GM18868 (cell line): ENCODE measurements at regions not wholly inside any gene's neighbourhood (a gene's known extent, or its start where the extent isn't known, plus 50 kb on each side); places are given as distances from the start of the nearest gene placed in this dataset.
"Not testable (repeated sequence)": the region's sequence is repeated elsewhere in the genome, so short reads cannot be mapped to it uniquely, and the experiment has no call there.

ENCODE experiments used
- ATAC-seq: cut with Tn5 transposase; IDR thresholded peaks from one replicate; pipeline ENCODE4 v1.9.1; 2021; ENCODE audit warnings: mild to moderate bottlenecking, moderate library complexity; ENCODE audit not compliant: unreplicated experiment

DNA sequence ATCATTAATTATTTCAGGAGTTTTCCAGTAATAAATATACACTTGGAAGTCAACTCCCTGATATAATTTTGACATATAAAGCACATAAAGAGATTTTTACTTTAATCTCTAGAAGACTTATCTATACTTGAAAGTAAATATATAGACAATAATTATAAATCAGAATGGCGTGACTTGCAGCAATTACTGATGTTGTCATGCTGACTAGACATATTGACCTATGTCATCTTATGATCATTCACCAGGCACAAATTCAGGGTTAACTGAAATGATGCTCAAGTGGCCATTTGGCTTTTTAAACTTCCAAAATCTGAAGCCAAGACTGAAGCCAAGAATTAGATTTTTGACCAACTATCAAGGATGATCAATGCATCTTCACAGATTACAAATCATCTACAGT, 192.2 kb downstream of the MCHR2 start:
- no peak for ATAC-seq

DNA sequence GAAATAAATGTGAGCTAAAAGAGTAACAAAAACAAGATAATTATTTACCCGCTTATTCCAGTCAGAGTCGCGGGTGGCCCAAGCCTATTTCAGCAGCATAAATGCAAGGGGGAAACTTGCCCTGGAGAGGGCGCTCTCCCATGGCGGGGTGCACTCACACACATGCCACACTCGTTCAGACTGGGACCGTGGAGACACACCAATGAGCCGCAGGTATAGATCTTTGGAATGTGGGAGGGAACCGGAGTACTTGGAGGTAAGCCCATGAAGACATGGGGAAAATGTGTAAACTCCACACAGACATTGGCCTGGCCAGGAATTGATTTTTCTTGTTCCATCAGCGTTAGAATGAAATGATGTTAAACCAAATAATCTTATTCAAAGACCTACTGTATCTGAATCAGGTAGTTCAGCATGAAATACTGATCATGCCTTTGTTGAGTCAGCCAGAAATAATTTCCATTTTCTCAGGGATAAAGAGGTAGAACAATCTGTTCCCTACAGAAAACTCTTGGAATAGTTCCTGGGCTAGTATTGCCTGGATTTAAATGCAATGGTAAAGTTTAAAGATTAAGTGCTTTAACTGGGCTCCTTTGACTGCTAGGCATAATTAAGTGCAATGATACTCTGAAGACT, 191.5 kb downstream of the MCHR2 start:
- no peak for ATAC-seq

GRCh38 chr6:99808992-99809391, 185.0 kb downstream of the MCHR2 start:
- ATAC-seq, result no peak

DNA sequence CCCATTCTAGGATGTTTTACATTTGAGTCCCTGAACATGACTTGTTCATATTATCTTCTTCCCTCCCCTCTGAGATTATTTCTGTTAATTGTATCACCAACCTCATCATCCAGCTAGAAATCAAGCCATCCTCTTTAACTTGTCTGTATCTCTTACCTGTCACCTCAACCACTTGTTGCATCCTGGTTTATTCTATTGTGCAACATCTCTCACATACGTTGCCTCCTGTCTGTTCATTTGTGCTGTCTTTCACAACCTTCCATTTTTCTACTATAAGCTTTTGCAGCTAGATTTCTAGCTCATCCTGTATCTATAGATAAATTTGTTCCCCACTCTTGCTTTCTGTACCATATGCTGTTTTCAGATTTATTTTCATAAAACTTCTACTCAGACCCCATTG, 183.7 kb downstream of the MCHR2 start:
- no peak for ATAC-seq

DNA sequence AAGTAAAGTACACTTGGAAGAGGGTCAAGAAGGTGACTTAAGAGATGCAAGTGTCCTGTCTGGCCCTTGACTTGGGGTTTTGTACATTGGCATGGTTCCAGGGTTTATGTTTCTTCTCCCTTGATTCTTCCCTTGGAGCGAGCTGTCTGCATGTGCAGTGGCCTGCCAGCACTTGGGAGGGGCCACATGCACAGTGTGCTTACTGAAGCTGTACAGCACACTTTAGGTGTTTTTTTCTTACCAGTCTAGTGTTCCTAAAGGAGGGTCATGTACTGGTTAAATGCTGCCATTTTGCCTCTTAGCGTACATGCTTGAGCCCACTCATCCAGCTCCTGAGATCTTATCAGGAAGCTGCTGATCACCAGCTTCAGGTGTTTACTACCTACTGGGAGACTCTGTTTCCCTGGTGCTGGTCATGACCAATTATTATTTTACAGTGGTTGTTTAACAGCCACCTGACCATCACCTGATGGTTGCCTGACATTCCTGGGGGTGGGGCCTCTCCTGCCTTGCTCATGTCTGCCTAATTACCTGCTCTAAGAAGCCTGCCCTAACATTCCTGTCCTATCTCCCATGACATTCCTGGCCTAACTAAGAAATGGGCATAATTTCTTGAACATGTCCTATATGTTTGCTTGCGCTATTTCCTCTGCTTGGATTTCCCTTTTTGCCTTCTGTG, 182.9 kb downstream of the MCHR2 start:
- ATAC-seq, result no peak

GRCh38 chr6:99811636-99812035, 182.4 kb downstream of the MCHR2 start:
- no peak for ATAC-seq

- no peak for ATAC-seq
Measured at GRCh38 chr6:99813565-99813964, 180.5 kb downstream of the MCHR2 start.

- no peak for ATAC-seq
Measured at GRCh38 chr6:99814230-99814928, 179.6 kb downstream of the MCHR2 start.

GRCh38 chr6:99816795-99817194, 177.2 kb downstream of the MCHR2 start:
- ATAC-seq, result no peak

- ATAC-seq, result no peak
Measured at GRCh38 chr6:99818161-99818560, 175.9 kb downstream of the MCHR2 start.

DNA sequence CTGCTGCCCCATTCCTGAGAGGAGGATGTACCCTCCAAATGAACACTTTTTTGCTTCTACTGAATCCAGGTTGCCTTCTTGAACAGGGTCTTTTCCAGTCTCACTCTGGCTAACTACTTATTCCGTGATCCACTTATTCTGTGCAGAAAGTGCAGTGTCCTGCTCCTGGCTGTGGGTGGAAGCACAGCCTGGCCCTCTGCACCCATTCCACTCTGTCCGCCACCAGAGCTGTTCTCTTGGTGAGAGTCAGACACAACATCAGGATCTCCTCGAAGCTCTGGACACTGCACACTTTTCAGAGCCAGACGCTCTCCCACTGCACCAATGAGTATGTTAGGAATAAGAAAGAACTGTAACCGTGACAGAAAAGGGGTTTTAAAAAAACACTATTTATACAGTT, 174.2 kb downstream of the MCHR2 start:
- no peak for ATAC-seq

GRCh38 chr6:99821164-99821563, 172.9 kb downstream of the MCHR2 start:
- no peak for ATAC-seq

DNA sequence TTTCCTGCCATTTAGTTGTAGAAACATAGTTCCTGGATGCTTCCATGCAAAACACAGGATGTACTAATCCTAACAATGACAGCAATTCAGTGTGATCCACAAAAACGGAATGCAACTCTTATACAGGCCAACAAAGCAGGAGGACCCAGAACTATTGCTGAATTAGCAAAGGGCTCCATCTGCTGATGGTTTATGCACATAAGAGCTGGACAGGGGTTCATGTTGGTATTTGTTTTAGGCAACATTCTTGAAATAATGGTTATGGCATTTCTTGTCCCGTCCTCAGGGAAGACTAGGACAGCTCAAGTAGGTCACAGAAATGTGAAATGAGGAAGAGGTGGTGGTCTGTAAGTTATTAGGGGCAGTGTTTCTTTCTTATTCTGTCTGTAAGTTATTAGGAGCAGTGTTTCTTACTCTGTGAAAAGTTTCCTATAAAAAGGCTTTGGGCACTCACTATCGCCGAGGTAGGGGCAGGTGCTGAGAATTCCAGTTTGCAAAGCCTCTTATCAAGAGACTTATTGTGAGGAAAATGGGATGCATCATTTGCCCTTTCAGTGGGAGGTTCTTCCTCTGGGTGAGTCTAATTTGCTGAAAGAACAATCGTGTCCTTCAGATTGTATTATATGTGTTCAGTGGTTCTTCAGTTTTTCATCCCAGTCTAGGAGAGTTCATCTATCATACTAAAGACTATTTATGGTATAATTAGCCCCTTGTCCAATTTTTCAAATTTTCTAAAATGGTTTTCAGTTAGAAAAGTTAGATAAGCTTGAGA, 171.1 kb downstream of the MCHR2 start:
- peak; percentile 98 for ATAC-seq

- not testable (repeated sequence) for ATAC-seq
Measured at GRCh38 chr6:99823513-99824235, 170.3 kb downstream of the MCHR2 start.

DNA sequence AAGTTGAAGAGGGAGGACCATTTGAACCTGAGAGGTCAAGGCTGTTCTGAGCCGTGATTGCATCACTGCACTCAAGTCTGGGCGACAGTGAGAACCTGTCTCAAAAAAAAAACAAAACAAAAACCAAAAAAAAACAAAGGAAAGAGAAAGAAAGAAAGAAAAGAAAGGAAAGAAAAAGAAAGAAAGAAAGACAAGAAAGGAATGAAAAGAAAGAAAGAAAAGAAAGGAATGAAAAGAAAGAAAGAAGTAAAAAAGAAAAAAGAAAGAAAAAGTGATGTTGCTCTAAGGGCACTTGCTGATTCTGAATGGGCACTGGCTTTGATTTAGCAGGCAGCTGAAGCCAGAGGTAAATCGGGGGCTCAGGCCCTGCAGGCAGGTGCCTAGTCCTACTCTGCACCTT, 161.0 kb downstream of the MCHR2 start:
- ATAC-seq, result no peak

- no peak for ATAC-seq
Measured at GRCh38 chr6:99836471-99836870, 157.6 kb downstream of the MCHR2 start.

GRCh38 chr6:99838607-99839006, 155.4 kb downstream of the MCHR2 start:
- ATAC-seq, result no peak

- ATAC-seq, result no peak
Measured at GRCh38 chr6:99841297-99841696, 152.7 kb downstream of the MCHR2 start.

DNA sequence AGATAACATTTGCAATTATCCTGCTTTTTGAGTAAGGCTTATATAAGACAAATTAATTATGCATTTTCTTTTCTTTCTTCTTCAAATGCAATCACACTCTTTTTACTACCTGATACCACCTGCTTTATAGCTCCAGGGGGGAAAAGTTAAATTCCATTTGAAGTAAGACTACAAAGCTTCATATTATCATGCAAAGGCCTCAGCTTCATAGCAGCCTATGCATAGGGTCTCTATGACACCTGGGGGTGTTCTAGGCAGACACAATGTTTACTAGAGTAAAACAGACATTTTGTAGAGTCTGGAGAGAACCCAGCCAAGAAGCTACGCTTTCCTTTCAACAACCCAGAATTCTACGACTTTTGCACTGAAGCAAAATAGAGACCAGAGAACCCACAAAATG, 148.0 kb downstream of the MCHR2 start:
- no peak for ATAC-seq

DNA sequence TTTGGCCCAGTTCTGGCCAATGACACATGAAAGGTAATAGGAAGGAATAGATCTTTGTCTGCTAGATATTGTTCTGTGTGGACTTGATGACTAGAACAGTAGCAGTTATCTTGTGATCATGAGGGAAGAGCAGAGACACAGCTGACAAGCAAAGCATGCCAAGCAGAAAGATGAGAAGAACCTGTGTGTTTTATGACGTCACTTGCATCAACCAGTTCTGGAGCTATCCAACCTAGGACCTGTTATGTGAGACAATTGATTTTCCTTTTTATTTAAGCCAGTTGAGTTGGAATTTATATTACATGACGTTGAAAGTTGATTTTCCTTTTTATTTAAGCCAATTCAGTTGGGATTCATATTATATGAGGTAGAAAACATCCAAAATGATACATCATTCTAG, 143.2 kb downstream of the MCHR2 start:
- ATAC-seq, result no peak

GRCh38 chr6:99852031-99852430, 142.0 kb downstream of the MCHR2 start:
- ATAC-seq, result no peak
